CD8-positive, alpha-beta memory T cell (primary cell): ENCODE measurements at regions not wholly inside any gene's neighbourhood (a gene's known extent, or its start where the extent isn't known, plus 50 kb on each side); places are given as distances from the start of the nearest gene placed in this dataset.

Experiments
- CTCF ChIA-PET: fragments of 350-600 bp; sonication (Branson Sonifier 250); formaldehyde crosslinking; loops from one replicate; lab custom pipeline; 2021; ENCODE audit warnings: antibody characterized with exemption; lab: Charles Lee
- POLR2A ChIA-PET: fragments of 350-600 bp; sonication (Branson Sonifier 250); formaldehyde crosslinking; loops from one replicate; lab custom pipeline; 2021; ENCODE audit warnings: antibody characterized with exemption; lab: Charles Lee
- DNase-seq, 5 donors: peaks; one replicate each; pipeline versions ENCODE4 v3.0.0 to v3.0.0-alpha.2; 2020 to 2022; ENCODE audit warnings: mixed read lengths in 1 of 5
- H3K27ac ChIP-seq: one replicate; pipeline ENCODE4 v1.7.0; 2013; ENCODE audit warnings: low read depth, mild to moderate bottlenecking, low read length, moderate library complexity
- H3K27me3 ChIP-seq: 2 replicates; pipeline ENCODE4 v1.7.0; 2013; ENCODE audit warnings: low read length, mild to moderate bottlenecking; ENCODE audit not compliant: insufficient read depth, poor library complexity, severe bottlenecking
- H3K36me3 ChIP-seq: 2 replicates; pipeline ENCODE4 v1.7.0; 2013; ENCODE audit warnings: mild to moderate bottlenecking, low read length, moderate library complexity; ENCODE audit not compliant: insufficient read depth
- H3K4me1 ChIP-seq: 2 replicates; pipeline ENCODE4 v1.7.0; 2013; ENCODE audit warnings: mild to moderate bottlenecking, low read length, moderate library complexity; ENCODE audit not compliant: insufficient read depth
- H3K4me3 ChIP-seq: 2 replicates; pipeline ENCODE4 v1.7.0; 2013; ENCODE audit warnings: mild to moderate bottlenecking, low read length
- H3K9me3 ChIP-seq: 2 replicates; pipeline ENCODE4 v1.7.0; 2013; ENCODE audit warnings: mild to moderate bottlenecking, low read length
- H3K27ac Mint-ChIP-seq, 8 donors: one replicate each; pipeline ENCODE4 v1.8.0; 2020 to 2021; ENCODE audit warnings: mixed read lengths in 8 of 8, mild to moderate bottlenecking in 6 of 8, inconsistent platforms in 3 of 8, moderate library complexity in 3 of 8
- H3K27me3 Mint-ChIP-seq, 2 donors: one replicate each; pipeline ENCODE4 v1.8.0; 2020 to 2021; ENCODE audit warnings: mixed read lengths in 2 of 2, mild to moderate bottlenecking in 1 of 2, moderate library complexity in 1 of 2
- H3K36me3 Mint-ChIP-seq, 3 donors: one replicate each; pipeline ENCODE4 v1.8.0; 2020 to 2021; ENCODE audit warnings: mixed read lengths in 3 of 3, inconsistent platforms in 1 of 3, mild to moderate bottlenecking in 1 of 3
- H3K4me1 Mint-ChIP-seq, 3 donors: one replicate each; pipeline ENCODE4 v1.8.0; 2020 to 2021; ENCODE audit warnings: mixed read lengths in 3 of 3, inconsistent platforms in 1 of 3, mild to moderate bottlenecking in 1 of 3
- H3K4me3 Mint-ChIP-seq, 7 donors: one replicate each; pipeline ENCODE4 v1.8.0; 2020 to 2021; ENCODE audit warnings: mixed read lengths in 7 of 7, mild to moderate bottlenecking in 6 of 7, moderate library complexity in 4 of 7, inconsistent platforms in 2 of 7
- H3K9me3 Mint-ChIP-seq, 5 donors: one replicate each; pipeline ENCODE4 v1.8.0; 2020 to 2022; ENCODE audit warnings: mixed read lengths in 5 of 5, mild to moderate bottlenecking in 3 of 5, moderate library complexity in 2 of 5, inconsistent platforms in 1 of 5

DNA sequence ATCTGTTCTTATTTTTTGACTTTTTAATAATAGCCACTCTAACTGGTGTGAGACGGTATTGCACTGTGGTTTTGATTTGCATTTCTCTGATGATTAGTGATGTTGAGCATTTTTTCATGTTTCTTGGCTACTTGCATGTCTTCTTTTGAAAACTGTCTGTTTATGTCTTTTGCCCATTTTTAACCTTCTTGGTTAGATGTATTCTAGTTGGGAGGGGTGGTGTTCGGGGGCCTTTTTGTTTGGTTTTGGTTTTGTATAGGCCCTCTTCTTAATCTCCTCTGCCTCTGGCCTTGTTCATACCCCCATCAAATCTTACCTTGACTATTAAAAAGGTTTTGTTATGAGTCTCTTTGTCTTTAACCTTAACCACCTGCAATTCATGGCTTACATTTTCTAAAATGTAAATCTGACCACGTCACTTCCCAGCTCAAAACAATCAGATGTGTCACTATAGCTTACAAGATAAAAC is 107.8 kb upstream of the NR4A3 start:
- CTCF ChIA-PET, result no interaction called here
- H3K36me3 Mint-ChIP-seq, result peaks cover 0 to 14% (median 2%) of the 10 kb centered on the region in 3 donors
- H3K4me3 Mint-ChIP-seq, result peak overlapping the region in 1 of 7 donors; percentile 14
- no peaks in the 10 kb centered on the region for H3K36me3 ChIP-seq
- H3K27me3 ChIP-seq, result no peaks in the 10 kb centered on the region
- H3K9me3 Mint-ChIP-seq, result no peaks in the 10 kb centered on the region
- H3K4me3 ChIP-seq, result no peak overlapping the region
- no peaks in the 10 kb centered on the region for H3K4me1 ChIP-seq
- POLR2A ChIA-PET, result no interaction called here
- H3K9me3 ChIP-seq, result no peaks in the 10 kb centered on the region
- H3K27ac Mint-ChIP-seq, result no peak overlapping the region
- H3K4me1 Mint-ChIP-seq, result peaks cover 0 to 2% (median 1%) of the 10 kb centered on the region in 3 donors
- no peak overlapping the region for H3K27ac ChIP-seq
- H3K27me3 Mint-ChIP-seq, result peaks cover 2 to 13% of the 10 kb centered on the region in 2 donors
- DNase-seq, result no peak

DNA sequence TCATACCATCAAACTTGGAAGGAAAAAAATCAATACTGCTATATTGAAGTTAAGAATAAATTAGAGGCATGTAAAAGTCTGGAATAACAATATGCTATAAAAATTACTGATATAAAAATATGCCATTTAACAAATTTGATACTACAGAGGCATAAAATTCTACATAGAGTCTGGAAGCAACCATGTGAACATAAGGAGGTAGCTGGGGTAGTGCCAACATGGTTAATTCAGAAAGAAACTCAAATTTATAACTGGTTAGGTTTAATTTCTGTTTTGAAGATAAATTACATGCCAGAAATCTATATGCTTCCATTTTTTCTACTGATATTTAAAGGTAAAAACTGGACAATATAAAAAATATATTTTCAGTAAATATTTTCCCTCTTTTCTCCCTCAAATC is 103.1 kb upstream of the NR4A3 start:
- no peak for DNase-seq
- Mint-ChIP-seq H3K27ac (no peak overlapping the region), H3K4me1 (peaks cover 25 to 43% (median 37%) of the 10 kb centered on the region in 3 donors), H3K4me3 (no peak overlapping the region), H3K36me3 (peaks cover 0 to 4% (median 2%) of the 10 kb centered on the region in 3 donors), H3K27me3 (peaks cover 2 to 6% of the 10 kb centered on the region in 2 donors), H3K9me3 (no peaks in the 10 kb centered on the region)
- Histone ChIP-seq H3K9me3 (no peaks in the 10 kb centered on the region), H3K4me3 (no peak overlapping the region), H3K27me3 (no peaks in the 10 kb centered on the region), H3K27ac (no peak overlapping the region), H3K4me1 (peaks cover 19% of the 10 kb centered on the region), H3K36me3 (no peaks in the 10 kb centered on the region)
- CTCF ChIA-PET, result no interaction called here
- POLR2A ChIA-PET, result interaction anchor here (1.7 kb wide), 1 partner anchor 12 kb away, joined by 4 read pairs; no protein-coding TSS in a partner anchor

DNA sequence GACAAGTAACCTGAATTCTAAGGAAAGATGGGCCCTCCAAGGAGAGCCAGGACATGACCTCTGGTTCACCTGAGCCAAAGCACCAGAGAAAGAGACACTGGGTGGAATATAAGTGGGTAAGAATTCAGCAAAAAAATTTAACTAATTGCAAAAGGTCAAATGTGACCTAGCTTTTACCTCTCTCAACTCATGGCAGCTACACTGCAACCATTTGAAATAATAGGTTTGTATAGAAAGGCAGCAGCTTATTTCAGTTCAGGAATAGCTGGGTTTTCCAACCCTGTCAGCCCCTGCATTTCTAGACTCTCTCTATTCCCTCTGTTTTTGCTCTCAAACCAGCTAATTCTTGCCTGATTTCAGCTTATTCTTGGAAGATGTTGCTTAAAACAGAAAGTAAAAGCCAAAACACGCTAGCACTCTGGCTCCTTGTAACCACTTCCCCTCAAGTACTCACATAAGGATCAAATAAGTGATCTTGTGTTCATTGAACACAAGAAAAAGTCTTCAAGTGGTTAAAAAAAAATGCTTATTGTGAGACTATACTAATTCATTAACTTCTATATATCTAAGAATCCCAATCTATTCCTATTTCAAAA is 101.1 kb upstream of the NR4A3 start:
- Histone ChIP-seq H3K4me3 (peak overlapping the region; percentile 57), H3K27ac (no peak overlapping the region), H3K9me3 (no peaks in the 10 kb centered on the region), H3K4me1 (peaks cover 21% of the 10 kb centered on the region), H3K27me3 (no peaks in the 10 kb centered on the region), H3K36me3 (no peaks in the 10 kb centered on the region)
- Mint-ChIP-seq H3K27ac (peak overlapping the region; percentile 79 to 98 (median 93)), H3K4me3 (peak overlapping the region; percentile 40 to 88 (median 82)), H3K36me3 (no peaks in the 10 kb centered on the region), H3K4me1 (peaks cover 25 to 43% (median 37%) of the 10 kb centered on the region in 3 donors), H3K27me3 (no peaks in the 10 kb centered on the region), H3K9me3 (no peaks in the 10 kb centered on the region)
- ChIA-PET CTCF (interaction anchor here (1.3 kb wide), 1 partner anchor 99 kb away, joined by 3 read pairs; no protein-coding TSS in a partner anchor), POLR2A (no interaction called here)
- DNase-seq, result peak in 2 of 5 donors; percentile 5 to 30

GRCh38 chr9:99721898-99722297 is 99.8 kb upstream of the NR4A3 start:
- Mint-ChIP-seq H3K4me1 (peaks cover 25 to 43% (median 38%) of the 10 kb centered on the region in 3 donors), H3K27me3 (no peaks in the 10 kb centered on the region), H3K9me3 (no peaks in the 10 kb centered on the region), H3K27ac (no peak overlapping the region), H3K36me3 (no peaks in the 10 kb centered on the region), H3K4me3 (no peak overlapping the region)
- ChIA-PET CTCF (no interaction called here), POLR2A (no interaction called here)
- H3K4me3 ChIP-seq, result no peak overlapping the region
- peaks cover 25% of the 10 kb centered on the region for H3K4me1 ChIP-seq
- no peak overlapping the region for H3K27ac ChIP-seq
- no peaks in the 10 kb centered on the region for H3K9me3 ChIP-seq
- H3K27me3 ChIP-seq, result no peaks in the 10 kb centered on the region
- DNase-seq, result no peak
- H3K36me3 ChIP-seq, result no peaks in the 10 kb centered on the region

GRCh38 chr9:99722877-99723276 is 98.8 kb upstream of the NR4A3 start:
- H3K9me3 Mint-ChIP-seq, result no peaks in the 10 kb centered on the region
- H3K9me3 ChIP-seq, result no peaks in the 10 kb centered on the region
- H3K27me3 ChIP-seq, result no peaks in the 10 kb centered on the region
- H3K36me3 Mint-ChIP-seq, result no peaks in the 10 kb centered on the region
- H3K4me1 Mint-ChIP-seq, result peaks cover 25 to 43% (median 38%) of the 10 kb centered on the region in 3 donors
- H3K27me3 Mint-ChIP-seq, result no peaks in the 10 kb centered on the region
- H3K4me3 ChIP-seq, result no peak overlapping the region
- peak in 1 of 5 donors; percentile 23 for DNase-seq
- ChIA-PET CTCF (no interaction called here), POLR2A (interaction anchor here (1.4 kb wide), 1 partner anchor 184 kb away, joined by 3 read pairs; no protein-coding TSS in a partner anchor)
- H3K36me3 ChIP-seq, result no peaks in the 10 kb centered on the region
- peaks cover 25% of the 10 kb centered on the region for H3K4me1 ChIP-seq
- no peak overlapping the region for H3K27ac ChIP-seq
- H3K4me3 Mint-ChIP-seq, result peak overlapping the region in 5 of 7 donors; percentile 33 to 63 (median 39)
- H3K27ac Mint-ChIP-seq, result peak overlapping the region in 1 of 8 donors; percentile 32

GRCh38 chr9:99724640-99725039 is 97.0 kb upstream of the NR4A3 start:
- ChIA-PET CTCF (no interaction called here), POLR2A (no interaction called here)
- Histone ChIP-seq H3K27ac (no peak overlapping the region), H3K27me3 (no peaks in the 10 kb centered on the region), H3K4me3 (no peak overlapping the region), H3K36me3 (no peaks in the 10 kb centered on the region), H3K9me3 (no peaks in the 10 kb centered on the region), H3K4me1 (peaks cover 25% of the 10 kb centered on the region)
- no peak overlapping the region for H3K4me3 Mint-ChIP-seq
- no peaks in the 10 kb centered on the region for H3K36me3 Mint-ChIP-seq
- H3K27me3 Mint-ChIP-seq, result no peaks in the 10 kb centered on the region
- no peak overlapping the region for H3K27ac Mint-ChIP-seq
- DNase-seq, result no peak
- H3K4me1 Mint-ChIP-seq, result peaks cover 17 to 34% (median 33%) of the 10 kb centered on the region in 3 donors
- no peaks in the 10 kb centered on the region for H3K9me3 Mint-ChIP-seq

DNA sequence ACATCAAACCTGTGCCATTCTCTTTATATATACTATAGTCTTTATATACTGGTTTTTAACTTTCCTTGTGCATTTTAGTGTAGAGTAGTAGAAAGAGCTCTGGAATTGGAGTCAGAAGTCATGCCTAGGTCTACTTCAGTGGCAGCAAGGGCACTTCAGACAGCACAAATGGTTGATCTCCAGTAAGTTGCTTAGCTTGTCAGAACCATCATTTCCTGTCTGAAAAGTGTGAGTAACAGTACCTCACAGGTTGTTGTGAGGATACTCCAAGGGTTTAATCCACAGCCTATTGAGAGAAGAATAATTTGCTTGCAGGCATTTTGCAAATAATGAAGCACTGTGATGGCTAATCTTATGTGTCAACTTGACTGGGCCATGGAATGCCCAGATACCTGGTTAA is 95.8 kb upstream of the NR4A3 start:
- peaks cover 0 to 6% (median 0%) of the 10 kb centered on the region in 3 donors for H3K36me3 Mint-ChIP-seq

DNA sequence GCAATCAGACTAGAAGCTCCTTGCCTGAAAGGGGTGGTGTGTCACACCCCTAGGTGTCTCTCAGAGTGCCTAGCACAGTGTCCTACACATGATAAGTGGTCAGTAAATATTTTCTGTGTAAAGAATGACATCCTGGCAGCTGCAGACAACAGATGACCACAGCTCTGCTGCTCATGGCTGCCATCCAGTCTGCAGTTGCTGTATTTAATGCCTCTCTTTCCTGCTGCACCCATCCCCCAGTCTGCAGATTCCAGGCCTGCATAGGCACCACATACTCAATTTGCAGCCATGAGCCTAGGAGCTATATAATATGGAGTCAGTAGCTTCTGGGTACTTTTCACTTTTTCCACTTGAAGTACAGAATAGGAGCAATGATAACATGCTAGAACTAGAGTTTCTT is 94.9 kb upstream of the NR4A3 start:
- H3K4me1 Mint-ChIP-seq, result peaks cover 0 to 17% (median 16%) of the 10 kb centered on the region in 3 donors
- no peak overlapping the region for H3K27ac ChIP-seq
- H3K27ac Mint-ChIP-seq, result no peak overlapping the region
- POLR2A ChIA-PET, result no interaction called here
- no peaks in the 10 kb centered on the region for H3K36me3 ChIP-seq
- CTCF ChIA-PET, result no interaction called here
- H3K36me3 Mint-ChIP-seq, result peaks cover 0 to 6% (median 0%) of the 10 kb centered on the region in 3 donors
- H3K4me3 ChIP-seq, result no peak overlapping the region
- no peaks in the 10 kb centered on the region for H3K27me3 ChIP-seq
- no peaks in the 10 kb centered on the region for H3K9me3 ChIP-seq
- no peaks in the 10 kb centered on the region for H3K27me3 Mint-ChIP-seq
- no peaks in the 10 kb centered on the region for H3K9me3 Mint-ChIP-seq
- H3K4me3 Mint-ChIP-seq, result no peak overlapping the region
- H3K4me1 ChIP-seq, result peaks cover 13% of the 10 kb centered on the region
- DNase-seq, result no peak

More for the DNA sequence above, 95.8 kb upstream of the NR4A3 start:
- DNase-seq, result no peak
- H3K4me3 Mint-ChIP-seq, result no peak overlapping the region
- Histone ChIP-seq H3K9me3 (no peaks in the 10 kb centered on the region), H3K27me3 (no peaks in the 10 kb centered on the region), H3K27ac (no peak overlapping the region), H3K4me1 (peaks cover 17% of the 10 kb centered on the region), H3K36me3 (no peaks in the 10 kb centered on the region), H3K4me3 (no peak overlapping the region)
- ChIA-PET POLR2A (no interaction called here), CTCF (no interaction called here)
- no peaks in the 10 kb centered on the region for H3K9me3 Mint-ChIP-seq
- no peak overlapping the region for H3K27ac Mint-ChIP-seq
- peaks cover 5 to 22% (median 21%) of the 10 kb centered on the region in 3 donors for H3K4me1 Mint-ChIP-seq
- no peaks in the 10 kb centered on the region for H3K27me3 Mint-ChIP-seq
